Endothelial cell (in vitro differentiated cells): ENCODE measurements at regions not wholly inside any gene's neighbourhood (a gene's known extent, or its start where the extent isn't known, plus 50 kb on each side); places are given as distances from the start of the nearest gene placed in this dataset.
"Not testable (repeated sequence)": the region's sequence is repeated elsewhere in the genome, so short reads cannot be mapped to it uniquely, and the experiment has no call there.

ENCODE experiments used
- DNase-seq: peaks from one replicate; pipeline ENCODE4 v3.0.0; 2021; ENCODE audit warnings: low spot score
- H3K27ac Mint-ChIP-seq: one replicate; pipeline ENCODE4 v1.8.0; 2021; ENCODE audit warnings: mixed read lengths, inconsistent platforms; ENCODE audit not compliant: unreplicated experiment
- H3K27me3 Mint-ChIP-seq: one replicate; pipeline ENCODE4 v1.8.0; 2021; ENCODE audit warnings: mild to moderate bottlenecking, moderate library complexity, mixed read lengths, inconsistent platforms; ENCODE audit not compliant: unreplicated experiment
- H3K36me3 Mint-ChIP-seq: one replicate; pipeline ENCODE4 v1.8.0; 2021; ENCODE audit warnings: mild to moderate bottlenecking, low read depth, mixed read lengths, inconsistent platforms; ENCODE audit not compliant: unreplicated experiment
- H3K4me1 Mint-ChIP-seq: one replicate; pipeline ENCODE4 v1.8.0; 2021; ENCODE audit warnings: mild to moderate bottlenecking, mixed read lengths, inconsistent platforms; ENCODE audit not compliant: unreplicated experiment
- H3K4me3 Mint-ChIP-seq: one replicate; pipeline ENCODE4 v1.8.0; 2021; ENCODE audit warnings: mild to moderate bottlenecking, mixed read lengths, inconsistent platforms; ENCODE audit not compliant: unreplicated experiment
- H3K9me3 Mint-ChIP-seq: one replicate; pipeline ENCODE4 v1.8.0; 2021; ENCODE audit warnings: mixed read lengths, inconsistent platforms; ENCODE audit not compliant: unreplicated experiment
- CTCF ChIP-seq: fragments of 200-600 bp; sonication (generic); IDR thresholded peaks from one replicate; pipeline ENCODE4 v1.5.0; 2021; ENCODE audit warnings: antibody characterized with exemption; ENCODE audit not compliant: unreplicated experiment

GRCh38 chr12:127170226-127171180, 1096.5 kb upstream of the TMEM132C start:
- DNase-seq: no peak
- Mint-ChIP-seq H3K9me3 (peaks cover 61% of the 10 kb centered on the region), H3K36me3 (peaks cover 20% of the 10 kb centered on the region), H3K4me1 (no peaks in the 10 kb centered on the region), H3K4me3 (no peak overlapping the region), H3K27ac (no peak overlapping the region), H3K27me3 (peaks cover 15% of the 10 kb centered on the region)
- no peak for TF ChIP-seq CTCF

DNA sequence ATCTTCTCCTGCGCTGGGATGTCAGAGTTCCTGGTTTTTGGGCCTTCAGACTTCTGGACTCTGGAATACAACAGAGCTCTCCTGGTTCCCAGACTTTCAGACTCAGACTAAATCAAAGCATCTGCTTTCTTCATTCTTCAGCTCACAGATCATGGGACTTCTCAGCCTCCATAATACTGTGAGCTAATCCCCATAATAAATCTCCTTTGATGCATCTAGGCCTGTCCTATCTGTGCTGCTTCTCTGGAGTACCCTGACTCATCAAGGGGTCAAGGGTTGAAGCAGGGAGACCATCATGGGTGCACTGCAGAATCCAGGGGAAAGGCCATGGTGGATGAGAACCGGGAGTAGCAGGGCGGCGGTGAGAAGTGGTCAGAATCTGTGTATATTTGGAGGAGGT, 1094.1 kb upstream of the TMEM132C start:
- H3K4me3 Mint-ChIP-seq: no peak overlapping the region
- no peaks in the 10 kb centered on the region for H3K4me1 Mint-ChIP-seq
- H3K9me3 Mint-ChIP-seq: peaks cover 61% of the 10 kb centered on the region
- no peak overlapping the region for H3K27ac Mint-ChIP-seq
- H3K36me3 Mint-ChIP-seq: peaks cover 26% of the 10 kb centered on the region
- H3K27me3 Mint-ChIP-seq: peaks cover 11% of the 10 kb centered on the region
- no peak for TF ChIP-seq CTCF
- no peak for DNase-seq

- H3K4me3 Mint-ChIP-seq, H3K4me1 Mint-ChIP-seq, H3K27ac Mint-ChIP-seq, DNase-seq: not testable (repeated sequence)
- Mint-ChIP-seq H3K27me3 (peaks cover 11% of the 10 kb centered on the region), H3K36me3 (peaks cover 26% of the 10 kb centered on the region), H3K9me3 (peaks cover 64% of the 10 kb centered on the region)
Observed at GRCh38 chr12:127173971-127174370, 1093.0 kb upstream of the TMEM132C start.

DNA sequence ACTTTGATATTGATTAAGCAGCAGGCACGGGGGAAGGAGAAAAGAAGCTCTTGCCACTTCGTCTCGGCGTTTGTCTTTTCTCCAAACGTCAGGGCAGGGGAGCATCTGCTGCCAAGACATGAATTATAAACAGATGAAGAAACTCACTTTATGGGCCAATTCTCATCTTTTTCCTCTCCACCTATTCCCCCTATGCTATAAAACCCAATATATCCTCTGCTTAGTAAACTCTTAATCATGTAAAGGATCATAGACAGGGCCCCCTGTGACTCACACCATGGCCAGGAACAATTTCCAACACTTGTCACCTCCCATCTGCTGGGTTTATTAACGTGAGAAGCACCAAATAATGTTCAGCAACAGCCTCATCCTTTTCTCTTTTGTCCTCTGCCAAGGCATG, 1092.1 kb upstream of the TMEM132C start:
- Mint-ChIP-seq H3K27ac (no peak overlapping the region), H3K9me3 (peaks cover 60% of the 10 kb centered on the region), H3K4me3 (no peak overlapping the region), H3K4me1 (no peaks in the 10 kb centered on the region), H3K27me3 (peaks cover 12% of the 10 kb centered on the region), H3K36me3 (peaks cover 26% of the 10 kb centered on the region)
- no peak for DNase-seq
- TF ChIP-seq CTCF: no peak

DNA sequence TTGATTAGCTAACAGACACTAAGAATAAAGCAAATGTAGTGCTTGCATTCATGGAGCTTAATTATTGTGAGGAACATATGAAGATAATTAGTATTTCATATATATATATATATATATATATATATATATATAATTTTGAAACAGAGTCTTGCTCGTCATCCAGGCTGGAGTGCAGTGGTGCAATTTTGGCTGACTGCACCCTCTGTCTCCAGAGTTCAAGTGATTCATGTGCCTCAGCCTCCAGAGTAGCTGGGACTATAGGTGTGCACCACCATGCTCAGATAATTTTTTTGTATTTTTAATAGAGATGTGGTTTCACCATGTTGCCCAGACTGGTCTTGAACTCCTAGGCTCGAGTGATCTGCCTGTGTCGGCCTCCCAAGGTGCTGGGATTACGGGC, 1091.6 kb upstream of the TMEM132C start:
- Mint-ChIP-seq H3K27me3 (peaks cover 17% of the 10 kb centered on the region), H3K4me3 (no peak overlapping the region), H3K4me1 (no peaks in the 10 kb centered on the region), H3K9me3 (peaks cover 61% of the 10 kb centered on the region), H3K27ac (no peak overlapping the region), H3K36me3 (peaks cover 26% of the 10 kb centered on the region)
- TF ChIP-seq CTCF: no peak
- DNase-seq: no peak
